Chondrocyte (in vitro differentiated cells): ENCODE measurements at regions not wholly inside any gene's neighbourhood (a gene's known extent, or its start where the extent isn't known, plus 50 kb on each side); places are given as distances from the start of the nearest gene placed in this dataset.

Experiments
- DNase-seq: peaks from one replicate; pipeline ENCODE4 v3.0.0; 2021; ENCODE audit warnings: mixed read lengths, low spot score
- H3K27ac Mint-ChIP-seq: one replicate; pipeline ENCODE4 v1.8.0; 2021; ENCODE audit warnings: mild to moderate bottlenecking, moderate library complexity, mixed read lengths; ENCODE audit not compliant: unreplicated experiment
- H3K27me3 Mint-ChIP-seq: 2 replicates; pipeline ENCODE4 v1.8.0; 2021; ENCODE audit warnings: low read depth, mixed read lengths
- H3K36me3 Mint-ChIP-seq: 2 replicates; pipeline ENCODE4 v1.8.0; 2021; ENCODE audit warnings: low read depth, mixed read lengths
- H3K4me1 Mint-ChIP-seq: 2 replicates; pipeline ENCODE4 v1.8.0; 2021; ENCODE audit warnings: low read depth, mild to moderate bottlenecking, mixed read lengths
- H3K4me3 Mint-ChIP-seq: one replicate; pipeline ENCODE4 v1.8.0; 2021; ENCODE audit warnings: mild to moderate bottlenecking, moderate library complexity, mixed read lengths; ENCODE audit not compliant: unreplicated experiment
- H3K9me3 Mint-ChIP-seq: 2 replicates; pipeline ENCODE4 v1.8.0; 2021; ENCODE audit warnings: low read depth, mixed read lengths
- CTCF ChIP-seq: fragments of 200-600 bp; sonication (generic); IDR thresholded peaks from 2 replicates; pipeline ENCODE4 v1.5.0; 2021; ENCODE audit warnings: antibody characterized with exemption, mild to moderate bottlenecking, moderate library complexity

GRCh38 chr4:125917559-125917958 is 602.8 kb downstream of the FAT4 start:
- peaks cover 3% of the 10 kb centered on the region for H3K9me3 Mint-ChIP-seq
- no peak overlapping the region for H3K4me3 Mint-ChIP-seq
- H3K27me3 Mint-ChIP-seq = peaks cover 13% of the 10 kb centered on the region
- no peak overlapping the region for H3K27ac Mint-ChIP-seq
- H3K36me3 Mint-ChIP-seq = no peaks in the 10 kb centered on the region
- no peaks in the 10 kb centered on the region for H3K4me1 Mint-ChIP-seq
- DNase-seq = no peak
- TF ChIP-seq CTCF = no peak

GRCh38 chr4:125928652-125929051 is 613.9 kb downstream of the FAT4 start:
- H3K4me3 Mint-ChIP-seq = no peak overlapping the region
- no peaks in the 10 kb centered on the region for H3K4me1 Mint-ChIP-seq
- peaks cover under 1% of the 10 kb centered on the region for H3K36me3 Mint-ChIP-seq
- no peak for DNase-seq
- H3K27ac Mint-ChIP-seq = no peak overlapping the region
- H3K9me3 Mint-ChIP-seq = peaks cover 19% of the 10 kb centered on the region
- peaks cover 5% of the 10 kb centered on the region for H3K27me3 Mint-ChIP-seq
- TF ChIP-seq CTCF = no peak

- H3K36me3 Mint-ChIP-seq = peaks cover 5% of the 10 kb centered on the region
- H3K4me1 Mint-ChIP-seq = no peaks in the 10 kb centered on the region
- no peak overlapping the region for H3K27ac Mint-ChIP-seq
- peaks cover 18% of the 10 kb centered on the region for H3K27me3 Mint-ChIP-seq
- no peak for TF ChIP-seq CTCF
- H3K9me3 Mint-ChIP-seq = peaks cover 6% of the 10 kb centered on the region
- DNase-seq = no peak
- H3K4me3 Mint-ChIP-seq = no peak overlapping the region
Observed at GRCh38 chr4:125938541-125938940, 623.8 kb downstream of the FAT4 start.

- Mint-ChIP-seq H3K4me3 (no peak overlapping the region), H3K36me3 (no peaks in the 10 kb centered on the region), H3K27me3 (peaks cover 18% of the 10 kb centered on the region), H3K27ac (no peak overlapping the region), H3K9me3 (no peaks in the 10 kb centered on the region), H3K4me1 (no peaks in the 10 kb centered on the region)
- no peak for TF ChIP-seq CTCF
- no peak for DNase-seq
Observed at GRCh38 chr4:125940426-125940825, 625.7 kb downstream of the FAT4 start.

- no peak overlapping the region for H3K4me3 Mint-ChIP-seq
- no peaks in the 10 kb centered on the region for H3K4me1 Mint-ChIP-seq
- H3K9me3 Mint-ChIP-seq = no peaks in the 10 kb centered on the region
- no peak for DNase-seq
- no peak overlapping the region for H3K27ac Mint-ChIP-seq
- H3K36me3 Mint-ChIP-seq = no peaks in the 10 kb centered on the region
- no peak for TF ChIP-seq CTCF
- peaks cover 9% of the 10 kb centered on the region for H3K27me3 Mint-ChIP-seq
Observed at GRCh38 chr4:125944966-125945365, 630.2 kb downstream of the FAT4 start.
